D341Med (cell line): ENCODE measurements at regions not wholly inside any gene's neighbourhood (a gene's known extent, or its start where the extent isn't known, plus 50 kb on each side); places are given as distances from the start of the nearest gene placed in this dataset.
"Not testable (repeated sequence)": the region's sequence is repeated elsewhere in the genome, so short reads cannot be mapped to it uniquely, and the experiment has no call there.

Experiments used
- DNase-seq: peaks from one replicate; pipeline ENCODE4 v3.0.0; 2012; ENCODE audit warnings: low spot score

- no peak for DNase-seq
Observed at GRCh38 chr12:87678453-87678852, 350.7 kb downstream of the C12orf50 start.

GRCh38 chr12:87676731-87677130, 352.5 kb downstream of the C12orf50 start:
- DNase-seq = no peak

- no peak for DNase-seq
Observed at GRCh38 chr12:87671757-87672156, 357.4 kb downstream of the C12orf50 start.

GRCh38 chr12:87670448-87670847, 358.8 kb downstream of the C12orf50 start:
- no peak for DNase-seq

- peak; percentile 25 for DNase-seq
Observed at GRCh38 chr12:87667378-87667777, 361.8 kb downstream of the C12orf50 start.

GRCh38 chr12:87661786-87662377, 367.3 kb downstream of the C12orf50 start:
- no peak for DNase-seq

GRCh38 chr12:87660987-87661774, 368.0 kb downstream of the C12orf50 start:
- DNase-seq = no peak

- no peak for DNase-seq
Observed at GRCh38 chr12:87660291-87660690, 368.9 kb downstream of the C12orf50 start.

- DNase-seq = no peak
Observed at GRCh38 chr12:87656311-87656710, 372.9 kb downstream of the C12orf50 start.

GRCh38 chr12:87651670-87652425, 377.4 kb downstream of the C12orf50 start:
- no peak for DNase-seq

GRCh38 chr12:87642245-87642644, 387.0 kb downstream of the C12orf50 start:
- no peak for DNase-seq

GRCh38 chr12:87618199-87618598, 411.0 kb downstream of the C12orf50 start:
- no peak for DNase-seq

GRCh38 chr12:87612996-87613395, 416.2 kb downstream of the C12orf50 start:
- no peak for DNase-seq

- DNase-seq = no peak
Observed at GRCh38 chr12:87608321-87608720, 420.9 kb downstream of the C12orf50 start.

- no peak for DNase-seq
Observed at GRCh38 chr12:87603727-87604126, 425.5 kb downstream of the C12orf50 start.

GRCh38 chr12:87599459-87599858, 429.7 kb downstream of the C12orf50 start:
- DNase-seq = no peak

GRCh38 chr12:87597114-87597513, 432.1 kb downstream of the C12orf50 start:
- DNase-seq = no peak

- no peak for DNase-seq
Observed at GRCh38 chr12:87596636-87597035, 432.6 kb downstream of the C12orf50 start.

- no peak for DNase-seq
Observed at GRCh38 chr12:87596134-87596533, 433.1 kb downstream of the C12orf50 start.

GRCh38 chr12:87585882-87586557, 443.2 kb downstream of the C12orf50 start:
- DNase-seq = no peak

- DNase-seq = not testable (repeated sequence)
Observed at GRCh38 chr12:87579091-87579490, 450.1 kb downstream of the C12orf50 start.

GRCh38 chr12:87575906-87576305, 453.3 kb downstream of the C12orf50 start:
- no peak for DNase-seq
